LNCAP (cell line): ENCODE measurements at regions not wholly inside any gene's neighbourhood (a gene's known extent, or its start where the extent isn't known, plus 50 kb on each side); places are given as distances from the start of the nearest gene placed in this dataset.

Experiments
- TF ChIP-seq, protein P1 (sequence below): fragments of 450-650 bp; IDR thresholded peaks from 2 replicates; pipeline ENCODE4 v1.5.1; 2017; ENCODE audit warnings: mild to moderate bottlenecking

DNA sequence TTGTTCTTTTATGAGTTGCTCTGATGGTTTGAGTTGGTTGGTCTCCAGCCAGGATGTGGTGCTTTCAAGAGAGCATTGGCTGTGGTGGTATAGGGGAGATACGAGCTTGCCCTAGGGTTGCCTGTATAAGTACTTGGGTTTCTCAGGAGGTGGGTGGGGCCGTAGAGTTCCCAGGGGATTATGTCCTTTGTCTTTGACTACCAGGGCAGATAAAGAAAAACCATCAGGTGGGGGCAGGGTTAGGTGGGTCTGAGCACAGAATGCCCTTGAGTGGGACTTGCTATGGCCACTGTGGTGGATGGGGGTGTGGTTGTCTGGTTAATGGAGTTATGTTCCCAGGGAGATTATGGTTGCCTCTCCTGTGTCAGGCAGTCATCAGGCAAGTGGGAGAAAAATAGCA lies 247.9 kb upstream of the HAND2 start:
- TF ChIP-seq, protein P1, sequence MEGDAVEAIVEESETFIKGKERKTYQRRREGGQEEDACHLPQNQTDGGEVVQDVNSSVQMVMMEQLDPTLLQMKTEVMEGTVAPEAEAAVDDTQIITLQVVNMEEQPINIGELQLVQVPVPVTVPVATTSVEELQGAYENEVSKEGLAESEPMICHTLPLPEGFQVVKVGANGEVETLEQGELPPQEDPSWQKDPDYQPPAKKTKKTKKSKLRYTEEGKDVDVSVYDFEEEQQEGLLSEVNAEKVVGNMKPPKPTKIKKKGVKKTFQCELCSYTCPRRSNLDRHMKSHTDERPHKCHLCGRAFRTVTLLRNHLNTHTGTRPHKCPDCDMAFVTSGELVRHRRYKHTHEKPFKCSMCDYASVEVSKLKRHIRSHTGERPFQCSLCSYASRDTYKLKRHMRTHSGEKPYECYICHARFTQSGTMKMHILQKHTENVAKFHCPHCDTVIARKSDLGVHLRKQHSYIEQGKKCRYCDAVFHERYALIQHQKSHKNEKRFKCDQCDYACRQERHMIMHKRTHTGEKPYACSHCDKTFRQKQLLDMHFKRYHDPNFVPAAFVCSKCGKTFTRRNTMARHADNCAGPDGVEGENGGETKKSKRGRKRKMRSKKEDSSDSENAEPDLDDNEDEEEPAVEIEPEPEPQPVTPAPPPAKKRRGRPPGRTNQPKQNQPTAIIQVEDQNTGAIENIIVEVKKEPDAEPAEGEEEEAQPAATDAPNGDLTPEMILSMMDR = no peak

DNA sequence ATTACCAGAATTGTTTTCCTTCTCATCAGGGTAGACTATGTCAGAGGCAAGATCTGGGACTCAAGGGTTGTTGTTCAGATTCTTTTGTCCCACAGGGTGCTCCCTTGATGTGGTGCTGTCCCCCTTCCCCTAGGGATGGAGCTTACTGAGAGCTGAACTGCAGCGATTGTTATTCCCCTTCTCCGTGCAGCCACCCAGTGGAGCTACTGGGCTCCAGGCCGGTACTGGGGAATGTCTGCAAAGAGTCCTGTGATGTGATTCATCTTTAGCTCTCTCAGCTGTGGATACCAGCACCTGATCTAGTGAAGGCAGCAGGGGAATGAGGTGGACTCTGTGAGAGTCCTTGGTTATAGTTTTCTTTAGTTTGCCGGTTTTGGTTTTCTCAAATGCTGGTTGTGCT lies 247.4 kb upstream of the HAND2 start:
- TF ChIP-seq, protein P1 = no peak

DNA sequence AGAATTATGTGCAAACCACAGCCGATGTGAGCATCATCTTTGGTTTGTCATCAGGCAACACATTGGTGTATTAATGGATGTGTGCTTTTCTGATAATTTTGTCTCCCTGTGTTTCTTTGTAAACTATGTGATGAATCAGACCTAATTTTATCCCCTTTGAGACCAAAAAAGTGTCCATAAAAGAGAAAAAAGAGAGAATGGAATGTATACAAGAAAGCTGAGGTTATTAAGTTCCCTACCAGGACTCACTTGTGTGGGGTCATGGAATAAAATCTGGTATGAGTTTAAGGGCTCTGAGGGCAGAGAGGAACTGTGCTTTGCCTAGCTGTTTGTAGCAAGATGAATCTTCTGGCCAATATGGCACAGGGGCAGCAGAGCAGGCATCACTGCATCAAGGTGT lies 239.5 kb upstream of the HAND2 start:
- TF ChIP-seq, protein P1 = no peak

GRCh38 chr4:173767650-173768049 lies 237.6 kb upstream of the HAND2 start:
- TF ChIP-seq, protein P1 = no peak

DNA sequence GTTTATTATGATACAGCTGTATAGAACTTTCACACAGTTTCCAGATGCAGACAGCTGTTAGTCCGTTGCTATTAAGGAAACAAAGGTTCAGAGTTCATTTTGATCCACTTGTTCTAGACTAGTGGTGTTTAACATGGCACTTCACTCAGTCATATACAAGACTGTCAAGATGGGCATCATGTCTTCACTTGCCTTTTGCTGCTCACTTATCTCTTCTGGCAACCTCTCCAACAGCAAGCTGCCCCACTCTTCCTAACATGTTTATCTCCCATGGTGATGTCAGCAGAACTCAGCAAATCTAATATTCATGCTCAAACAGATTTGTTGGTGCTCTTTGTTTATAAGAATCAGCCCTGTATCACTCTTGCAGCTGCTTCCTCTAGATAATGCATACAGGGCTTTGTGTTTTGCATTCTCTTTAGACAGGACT lies 236.2 kb upstream of the HAND2 start:
- TF ChIP-seq, protein P1 = no peak

DNA sequence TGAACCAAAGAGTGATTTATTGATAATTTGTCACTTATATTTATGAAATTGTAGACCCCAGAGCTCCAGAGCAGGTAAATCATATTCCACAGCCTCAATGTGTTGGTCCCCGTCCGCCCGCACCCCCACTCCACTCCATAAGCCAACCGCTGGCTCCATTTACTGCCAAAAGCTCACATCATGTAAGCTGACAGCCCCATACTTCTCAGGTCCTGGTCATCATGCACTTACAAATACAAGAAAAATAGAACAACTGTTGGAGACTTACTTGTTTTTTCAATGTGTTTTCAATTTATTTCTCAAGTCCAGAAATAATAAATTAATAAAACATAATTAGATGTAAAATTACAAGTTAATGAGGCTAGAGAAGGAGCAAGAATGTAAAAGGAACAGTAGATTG lies 235.7 kb upstream of the HAND2 start:
- TF ChIP-seq, protein P1 = no peak

GRCh38 chr4:173763389-173763788 lies 233.4 kb upstream of the HAND2 start:
- TF ChIP-seq, protein P1 = no peak

- TF ChIP-seq, protein P1 = no peak
These were observed 231.9 kb upstream of the HAND2 start for GRCh38 chr4:173761938-173762337.
